ENCODE measurements at regions not wholly inside any gene's neighbourhood (a gene's known extent, or its start where the extent isn't known, plus 50 kb on each side); places are given as distances from the start of the nearest gene placed in this dataset.

GRCh38 chr18:73286584-73286983, 418.8 kb upstream of the NETO1 start:
- Histone ChIP-seq H3K4ac (ENCODE audit: low read depth, low read length) (no peak overlapping the region), H2BK5ac (ENCODE audit: insufficient read length, low read length) (no peak overlapping the region), H4K91ac (ENCODE audit: insufficient read length, low read depth, low read length) (no peak overlapping the region), H4K20me1 (ENCODE audit: control insufficient read depth, insufficient read depth, insufficient read length) (no peaks in the 10 kb centered on the region), H3K9me3 (ENCODE audit: control insufficient read depth, low read depth, low read length) (no peaks in the 10 kb centered on the region), H3T11ph (ENCODE audit: low read length) (no peak overlapping the region), H2BK15ac (ENCODE audit: low read depth, low read length) (no peak overlapping the region), H2AK5ac (ENCODE audit: insufficient read length, low read length) (no peak overlapping the region), H2BK20ac (ENCODE audit: low read depth, low read length, poor library complexity, severe bottlenecking) (no peak overlapping the region), H3K4me1 (ENCODE audit: insufficient read depth, low read length) (no peaks in the 10 kb centered on the region), H3K23ac (ENCODE audit: insufficient read length, low read depth, low read length) (no peak overlapping the region), H2BK12ac (ENCODE audit: insufficient read length, low read depth, low read length) (no peak overlapping the region), H3K18ac (ENCODE audit: insufficient read length, low read depth, low read length) (no peak overlapping the region), H4K5ac (ENCODE audit: insufficient read length, low read depth, low read length) (no peak overlapping the region), H2AFZ (ENCODE audit: low read length) (no peak overlapping the region), H3K79me1 (ENCODE audit: insufficient read depth, low read depth, low read length, poor library complexity, severe bottlenecking) (no peaks in the 10 kb centered on the region), H3K23me2 (ENCODE audit: insufficient read length, low read depth, low read length, poor library complexity, severe bottlenecking) (no peaks in the 10 kb centered on the region), H3K4me2 (ENCODE audit: insufficient read depth, insufficient read length, low read length) (no peak overlapping the region), H3K56ac (ENCODE audit: insufficient read length, low read depth, low read length) (no peak overlapping the region), H3K79me2 (ENCODE audit: insufficient read depth, low read length) (no peaks in the 10 kb centered on the region), H3K27me3 (ENCODE audit: insufficient read depth, low read length) (no peaks in the 10 kb centered on the region), H3K9ac (ENCODE audit: extremely low read depth, insufficient read length, low read length) (no peak overlapping the region), H3K14ac (ENCODE audit: insufficient read depth, low read length) (no peak overlapping the region), H3K27ac (ENCODE audit: insufficient read length, low read depth, low read length) (no peak overlapping the region), H4K8ac (replicated peaks; ENCODE audit: insufficient read length, low read depth, low read length) (no peak overlapping the region), H2BK120ac (ENCODE audit: low read depth, low read length, poor library complexity, severe bottlenecking) (no peak overlapping the region)
- peaks cover 0 to 6% of the 10 kb centered on the region in 2 experiments; a peak in 2 of 4 replicates for H3K4me1 Mint-ChIP-seq
- no peak overlapping the region for H3K27ac Mint-ChIP-seq
- TF ChIP-seq CTCF (conservative IDR thresholded peaks at IDR 0.05): no peak
- H3K27me3 Mint-ChIP-seq (ENCODE audit: low read depth): no peaks in the 10 kb centered on the region
- no peak overlapping the region for H3K4me3 Mint-ChIP-seq
- no CpG with 5 or more reads among the region's 5 CpGs for WGBS (ENCODE audit: extremely low coverage, insufficient read length, low lambda C conversion rate)
- H3K36me3 Mint-ChIP-seq (ENCODE audit: insufficient read depth in 1 of 3, low read depth in 3 of 3): no peaks in the 10 kb centered on the region
- DNase-seq: no peak
- no peaks in the 10 kb centered on the region for H3K9me3 Mint-ChIP-seq

Data from H9 (cell line).